ENCODE measurements at regions not wholly inside any gene's neighbourhood (a gene's known extent, or its start where the extent isn't known, plus 50 kb on each side); places are given as distances from the start of the nearest gene placed in this dataset.
A peak's percentile ranks its signal among the peaks of the same experiment; 100 is the strongest.

- in situ Hi-C loops (cut with MboI; ENCODE audit: low pct_unique_long_range_greater_than_20kb, low sequenced_read_pairs), result no loop called here
- DNase-seq, result peak; percentile 83
These were observed 119.9 kb upstream of the JUN start for GRCh38 chr1:58903514-58904298.

GRCh38 chr1:58904299-58905125 is 120.7 kb upstream of the JUN start:
- in situ Hi-C loops (cut with MboI; ENCODE audit: low pct_unique_long_range_greater_than_20kb, low sequenced_read_pairs), result no loop called here
- DNase-seq, result no peak

GRCh38 chr1:58905126-58905490 is 121.3 kb upstream of the JUN start:
- DNase-seq, result no peak
- in situ Hi-C loops (cut with MboI; ENCODE audit: low pct_unique_long_range_greater_than_20kb, low sequenced_read_pairs), result no loop called here

- in situ Hi-C loops (cut with MboI; ENCODE audit: low pct_unique_long_range_greater_than_20kb, low sequenced_read_pairs), result no loop called here
- DNase-seq, result no peak
These were observed 121.9 kb upstream of the JUN start for GRCh38 chr1:58905628-58906221.

- peak; percentile 45 for DNase-seq
- in situ Hi-C loops (cut with MboI; ENCODE audit: low pct_unique_long_range_greater_than_20kb, low sequenced_read_pairs), result no loop called here
These were observed 123.6 kb upstream of the JUN start for GRCh38 chr1:58907398-58907797.

- peak; percentile 45 for DNase-seq
- in situ Hi-C loops (cut with MboI; ENCODE audit: low pct_unique_long_range_greater_than_20kb, low sequenced_read_pairs), result no loop called here
These were observed 125.0 kb upstream of the JUN start for GRCh38 chr1:58908561-58909560.

- DNase-seq, result no peak
- in situ Hi-C loops (cut with MboI; ENCODE audit: low pct_unique_long_range_greater_than_20kb, low sequenced_read_pairs), result no loop called here
These were observed 126.3 kb upstream of the JUN start for GRCh38 chr1:58909914-58910681.

GRCh38 chr1:58911841-58912499 is 128.1 kb upstream of the JUN start:
- in situ Hi-C loops (cut with MboI; ENCODE audit: low pct_unique_long_range_greater_than_20kb, low sequenced_read_pairs), result no loop called here
- DNase-seq, result no peak

GRCh38 chr1:58914925-58915324 is 131.1 kb upstream of the JUN start:
- DNase-seq, result no peak
- in situ Hi-C loops (cut with MboI; ENCODE audit: low pct_unique_long_range_greater_than_20kb, low sequenced_read_pairs), result no loop called here

GRCh38 chr1:58917436-58917835 is 133.6 kb upstream of the JUN start:
- DNase-seq, result no peak
- in situ Hi-C loops (cut with MboI; ENCODE audit: low pct_unique_long_range_greater_than_20kb, low sequenced_read_pairs), result no loop called here

- in situ Hi-C loops (cut with MboI; ENCODE audit: low pct_unique_long_range_greater_than_20kb, low sequenced_read_pairs), result no loop called here
- no peak for DNase-seq
These were observed 135.5 kb upstream of the JUN start for GRCh38 chr1:58919226-58919958.

GRCh38 chr1:58919959-58920321 is 136.1 kb upstream of the JUN start:
- peak; percentile 36 for DNase-seq
- in situ Hi-C loops (cut with MboI; ENCODE audit: low pct_unique_long_range_greater_than_20kb, low sequenced_read_pairs), result no loop called here

- no peak for DNase-seq
- in situ Hi-C loops (cut with MboI; ENCODE audit: low pct_unique_long_range_greater_than_20kb, low sequenced_read_pairs), result no loop called here
These were observed 137.5 kb upstream of the JUN start for GRCh38 chr1:58921342-58921741.

GRCh38 chr1:58921751-58922150 is 137.9 kb upstream of the JUN start:
- in situ Hi-C loops (cut with MboI; ENCODE audit: low pct_unique_long_range_greater_than_20kb, low sequenced_read_pairs), result no loop called here
- no peak for DNase-seq

- no peak for DNase-seq
- in situ Hi-C loops (cut with MboI; ENCODE audit: low pct_unique_long_range_greater_than_20kb, low sequenced_read_pairs), result no loop called here
These were observed 138.6 kb upstream of the JUN start for GRCh38 chr1:58922302-58923089.

GRCh38 chr1:58923090-58923470 is 139.2 kb upstream of the JUN start:
- no peak for DNase-seq
- in situ Hi-C loops (cut with MboI; ENCODE audit: low pct_unique_long_range_greater_than_20kb, low sequenced_read_pairs), result no loop called here
